H9 (cell line): ENCODE measurements at regions not wholly inside any gene's neighbourhood (a gene's known extent, or its start where the extent isn't known, plus 50 kb on each side); places are given as distances from the start of the nearest gene placed in this dataset.

Experiments used
- DNase-seq: peaks from one replicate; pipeline ENCODE4 v3.0.0-alpha.2; 2017
- H2AFZ ChIP-seq: one replicate; pipeline ENCODE4 v1.6.1; 2013; ENCODE audit warnings: mild to moderate bottlenecking, low read length, control low read depth, moderate library complexity
- H2AK5ac ChIP-seq: 2 replicates; pipeline ENCODE4 v1.6.1; 2013; ENCODE audit warnings: low read length, control low read depth, mixed read lengths; ENCODE audit not compliant: insufficient read length
- H2BK120ac ChIP-seq: one replicate; pipeline ENCODE4 v1.6.1; 2013; ENCODE audit warnings: low read depth, mild to moderate bottlenecking, low read length, control low read depth, inconsistent platforms; ENCODE audit not compliant: poor library complexity, severe bottlenecking
- H2BK12ac ChIP-seq: 2 replicates; pipeline ENCODE4 v1.6.1; 2013; ENCODE audit warnings: low read length, control low read depth, mixed read lengths, low read depth; ENCODE audit not compliant: insufficient read length
- H2BK15ac ChIP-seq: 2 replicates; pipeline ENCODE4 v1.6.1; 2013; ENCODE audit warnings: low read depth, low read length, control low read depth
- H2BK20ac ChIP-seq: one replicate; pipeline ENCODE4 v1.6.1; 2013; ENCODE audit warnings: low read depth, mild to moderate bottlenecking, low read length, control low read depth, inconsistent platforms; ENCODE audit not compliant: poor library complexity, severe bottlenecking
- H2BK5ac ChIP-seq: 2 replicates; pipeline ENCODE4 v1.6.1; 2013; ENCODE audit warnings: low read length, control low read depth, mixed read lengths; ENCODE audit not compliant: insufficient read length
- H3K14ac ChIP-seq: 2 replicates; pipeline ENCODE4 v1.6.1; 2013; ENCODE audit warnings: low read length, control low read depth; ENCODE audit not compliant: insufficient read depth
- H3K18ac ChIP-seq: 2 replicates; pipeline ENCODE4 v1.6.1; 2013; ENCODE audit warnings: low read depth, mild to moderate bottlenecking, mixed read lengths, low read length, control low read depth; ENCODE audit not compliant: insufficient read length
- H3K23ac ChIP-seq: 2 replicates; pipeline ENCODE4 v1.6.1; 2013; ENCODE audit warnings: low read length, control low read depth, mixed read lengths, low read depth; ENCODE audit not compliant: insufficient read length
- H3K23me2 ChIP-seq: 2 replicates; pipeline ENCODE4 v1.6.1; 2013; ENCODE audit warnings: low read depth, mild to moderate bottlenecking, mixed read lengths, low read length, control low read depth; ENCODE audit not compliant: insufficient read length, poor library complexity, severe bottlenecking
- H3K27ac ChIP-seq: 2 replicates; pipeline ENCODE4 v1.5.1; 2013; ENCODE audit warnings: low read length, control low read depth, mixed read lengths, low read depth; ENCODE audit not compliant: insufficient read length
- H3K27me3 ChIP-seq: 2 replicates; pipeline ENCODE4 v1.6.1; 2013; ENCODE audit warnings: low read length, control low read depth, inconsistent platforms; ENCODE audit not compliant: insufficient read depth
- H3K4ac ChIP-seq: 2 replicates; pipeline ENCODE4 v1.6.1; 2013; ENCODE audit warnings: low read depth, mild to moderate bottlenecking, control low read depth, inconsistent platforms, low read length, moderate library complexity
- H3K4me1 ChIP-seq: 2 replicates; pipeline ENCODE4 v1.6.1; 2013; ENCODE audit warnings: low read length, control low read depth, inconsistent platforms; ENCODE audit not compliant: insufficient read depth
- H3K4me2 ChIP-seq: 2 replicates; pipeline ENCODE4 v1.6.1; 2013; ENCODE audit warnings: low read length, control low read depth, mixed read lengths; ENCODE audit not compliant: insufficient read length, insufficient read depth
- H3K56ac ChIP-seq: 2 replicates; pipeline ENCODE4 v1.6.1; 2013; ENCODE audit warnings: low read depth, mild to moderate bottlenecking, mixed read lengths, low read length, control low read depth; ENCODE audit not compliant: insufficient read length
- H3K79me1 ChIP-seq: 2 replicates; pipeline ENCODE4 v1.6.1; 2013; ENCODE audit warnings: low read depth, mild to moderate bottlenecking, moderate library complexity, low read length, control low read depth, inconsistent platforms; ENCODE audit not compliant: insufficient read depth, poor library complexity, severe bottlenecking
- H3K79me2 ChIP-seq: 2 replicates; pipeline ENCODE4 v1.6.1; 2013; ENCODE audit warnings: low read length, control low read depth, inconsistent platforms; ENCODE audit not compliant: insufficient read depth
- H3K9ac ChIP-seq: 2 replicates; pipeline ENCODE4 v1.6.1; 2013; ENCODE audit warnings: low read length, control low read depth, mixed read lengths; ENCODE audit not compliant: insufficient read length; ENCODE audit errors: extremely low read depth
- H3K9me3 ChIP-seq: one replicate; pipeline ENCODE4 v1.6.1; 2013; ENCODE audit warnings: low read depth, low read length, inconsistent platforms; ENCODE audit not compliant: control insufficient read depth
- H3T11ph ChIP-seq: one replicate; pipeline ENCODE4 v1.6.1; 2013; ENCODE audit warnings: mild to moderate bottlenecking, low read length, control low read depth, inconsistent platforms
- H4K20me1 ChIP-seq: one replicate; pipeline ENCODE4 v1.6.1; 2013; ENCODE audit not compliant: control insufficient read depth, insufficient read length, insufficient read depth
- H4K5ac ChIP-seq: 2 replicates; pipeline ENCODE4 v1.6.1; 2013; ENCODE audit warnings: low read depth, mild to moderate bottlenecking, mixed read lengths, low read length, control low read depth; ENCODE audit not compliant: insufficient read length
- H4K8ac ChIP-seq: replicated peaks from 2 replicates; pipeline ENCODE4 v1.6.1; 2013; ENCODE audit warnings: low read length, control low read depth, mixed read lengths, low read depth; ENCODE audit not compliant: insufficient read length
- H4K91ac ChIP-seq: 2 replicates; pipeline ENCODE4 v1.6.1; 2013; ENCODE audit warnings: low read depth, mild to moderate bottlenecking, moderate library complexity, mixed read lengths, low read length, control low read depth; ENCODE audit not compliant: insufficient read length
- H3K27ac Mint-ChIP-seq, 3 experiments: 2 replicates in 2 of 3; 3 replicates in 1 of 3; pipeline ENCODE4 v1.8.0; 2020 to 2021; ENCODE audit warnings: mixed read lengths in 3 of 3, mild to moderate bottlenecking in 1 of 3, moderate library complexity in 1 of 3
- H3K27me3 Mint-ChIP-seq: 2 replicates; pipeline ENCODE4 v1.8.0; 2021; ENCODE audit warnings: low read depth, mild to moderate bottlenecking, moderate library complexity, mixed read lengths
- H3K36me3 Mint-ChIP-seq, 3 experiments: 2 replicates in 2 of 3; 3 replicates in 1 of 3; pipeline ENCODE4 v1.8.0; 2020 to 2021; ENCODE audit warnings: low read depth in 3 of 3, mixed read lengths in 3 of 3; ENCODE audit not compliant: insufficient read depth in 1 of 3
- H3K4me1 Mint-ChIP-seq, 2 experiments: 2 replicates each; pipeline ENCODE4 v1.8.0; 2020; ENCODE audit warnings: mixed read lengths in 2 of 2
- H3K4me3 Mint-ChIP-seq, 2 experiments: 2 replicates in 1 of 2; 3 replicates in 1 of 2; pipeline ENCODE4 v1.8.0; 2020 to 2021; ENCODE audit warnings: mild to moderate bottlenecking in 2 of 2, mixed read lengths in 2 of 2, moderate library complexity in 1 of 2
- H3K9me3 Mint-ChIP-seq, 2 experiments: 2 replicates in 1 of 2; 3 replicates in 1 of 2; pipeline ENCODE4 v1.8.0; 2020; ENCODE audit warnings: mild to moderate bottlenecking in 2 of 2, mixed read lengths in 2 of 2, moderate library complexity in 1 of 2
- CTCF ChIP-seq: fragments of 200-600 bp; sonication (generic); conservative IDR thresholded peaks from 3 replicates; pipeline ENCODE4 v1.8.0; 2021; ENCODE audit warnings: antibody characterized with exemption, mild to moderate bottlenecking
- WGBS: extraction: QIAGEN DNeasy Blood & Tissue Kit; methylation state at CpG from one replicate; pipeline ENCODE4 v1.1.7; 2013; ENCODE audit warnings: missing lambda C conversion rate, low lambda C conversion rate, mixed read lengths; ENCODE audit not compliant: insufficient read length; ENCODE audit errors: extremely low coverage; 5-methylcytosine and 5-hydroxymethylcytosine counted together

- no peaks in the 10 kb centered on the region for H3K9me3 ChIP-seq
- H3K27ac ChIP-seq, result no peak overlapping the region
- no peak overlapping the region for H3T11ph ChIP-seq
- no peak overlapping the region for H2BK12ac ChIP-seq
- H3K4me3 Mint-ChIP-seq, result no peak overlapping the region
- H3K79me2 ChIP-seq, result no peaks in the 10 kb centered on the region
- H4K5ac ChIP-seq, result no peak overlapping the region
- H2AFZ ChIP-seq, result no peak overlapping the region
- no peak overlapping the region for H3K4me2 ChIP-seq
- peaks cover 16 to 21% of the 10 kb centered on the region in 2 experiments for H3K4me1 Mint-ChIP-seq
- H3K27ac Mint-ChIP-seq, result no peak overlapping the region
- no peak overlapping the region for H4K91ac ChIP-seq
- H3K27me3 Mint-ChIP-seq, result no peaks in the 10 kb centered on the region; the same call in 1 of the 2 replicates
- no peaks in the 10 kb centered on the region for H4K20me1 ChIP-seq
- H3K18ac ChIP-seq, result no peak overlapping the region
- 0 out of 2 replicates have a peak, but pooled peaks cover 3% of the 10 kb centered on the region for H3K4me1 ChIP-seq
- no peak overlapping the region for H4K8ac ChIP-seq
- H2BK15ac ChIP-seq, result no peak overlapping the region
- no peaks in the 10 kb centered on the region for H3K36me3 Mint-ChIP-seq
- H3K9me3 Mint-ChIP-seq, result no peaks in the 10 kb centered on the region
- no peaks in the 10 kb centered on the region for H3K79me1 ChIP-seq
- H3K9ac ChIP-seq, result no peak overlapping the region
- no peak overlapping the region for H2AK5ac ChIP-seq
- no peak overlapping the region for H3K4ac ChIP-seq
- no peaks in the 10 kb centered on the region for H3K23me2 ChIP-seq
- H2BK20ac ChIP-seq, result no peak overlapping the region
- no peak overlapping the region for H3K23ac ChIP-seq
- no peak for DNase-seq
- H3K56ac ChIP-seq, result no peak overlapping the region
- no peak overlapping the region for H2BK120ac ChIP-seq
- H3K27me3 ChIP-seq, result no peaks in the 10 kb centered on the region
- no CpG with 5 or more reads among the region's 2 CpGs for WGBS
- H2BK5ac ChIP-seq, result no peak overlapping the region
- TF ChIP-seq CTCF, result no peak
- H3K14ac ChIP-seq, result no peak overlapping the region
These were observed 408.3 kb upstream of the RGMA start for GRCh38 chr15:93497291-93497690.
